ENCODE measurements at regions not wholly inside any gene's neighbourhood (a gene's known extent, or its start where the extent isn't known, plus 50 kb on each side); places are given as distances from the start of the nearest gene placed in this dataset.
"Not testable (repeated sequence)": the region's sequence is repeated elsewhere in the genome, so short reads cannot be mapped to it uniquely, and the experiment has no call there.

GRCh38 chr3:110608566-110608965, 463.1 kb upstream of the NECTIN3 start:
- DNase-seq (ENCODE audit: low read depth in 2 of 2), result no peak

GRCh38 chr3:110612045-110612444, 459.6 kb upstream of the NECTIN3 start:
- no peak for DNase-seq (ENCODE audit: low read depth in 2 of 2)

GRCh38 chr3:110614186-110614585, 457.4 kb upstream of the NECTIN3 start:
- no peak for DNase-seq (ENCODE audit: low read depth in 2 of 2)

GRCh38 chr3:110615454-110615853, 456.2 kb upstream of the NECTIN3 start:
- DNase-seq (ENCODE audit: low read depth in 2 of 2), result no peak

- no peak for DNase-seq (ENCODE audit: low read depth in 2 of 2)
Measured at GRCh38 chr3:110618512-110619226, 452.9 kb upstream of the NECTIN3 start.

- DNase-seq (ENCODE audit: low read depth in 2 of 2), result no peak
Measured at GRCh38 chr3:110620118-110620517, 451.5 kb upstream of the NECTIN3 start.

GRCh38 chr3:110623571-110623970, 448.0 kb upstream of the NECTIN3 start:
- DNase-seq (ENCODE audit: low read depth in 2 of 2), result no peak

- DNase-seq (ENCODE audit: low read depth in 2 of 2), result no peak
Measured at GRCh38 chr3:110624576-110624975, 447.0 kb upstream of the NECTIN3 start.

GRCh38 chr3:110625201-110625747, 446.3 kb upstream of the NECTIN3 start:
- no peak for DNase-seq (ENCODE audit: low read depth in 2 of 2)

- DNase-seq (ENCODE audit: low read depth in 2 of 2), result not testable (repeated sequence)
Measured at GRCh38 chr3:110626652-110627111, 444.9 kb upstream of the NECTIN3 start.

- no peak for DNase-seq (ENCODE audit: low read depth in 2 of 2)
Measured at GRCh38 chr3:110628650-110629301, 442.8 kb upstream of the NECTIN3 start.

GRCh38 chr3:110629917-110630316, 441.7 kb upstream of the NECTIN3 start:
- DNase-seq (ENCODE audit: low read depth in 2 of 2), result no peak

GRCh38 chr3:110644203-110644602, 427.4 kb upstream of the NECTIN3 start:
- DNase-seq (ENCODE audit: low read depth in 2 of 2), result no peak

GRCh38 chr3:110646055-110646454, 425.6 kb upstream of the NECTIN3 start:
- no peak for DNase-seq (ENCODE audit: low read depth in 2 of 2)

GRCh38 chr3:110646496-110646895, 425.1 kb upstream of the NECTIN3 start:
- DNase-seq (ENCODE audit: low read depth in 2 of 2), result no peak

GRCh38 chr3:110647586-110647985, 424.0 kb upstream of the NECTIN3 start:
- DNase-seq (ENCODE audit: low read depth in 2 of 2), result no peak

GRCh38 chr3:110650741-110651140, 420.9 kb upstream of the NECTIN3 start:
- no peak for DNase-seq (ENCODE audit: low read depth in 2 of 2)

GRCh38 chr3:110654843-110655502, 416.6 kb upstream of the NECTIN3 start:
- no peak for DNase-seq (ENCODE audit: low read depth in 2 of 2)

- DNase-seq (ENCODE audit: low read depth in 2 of 2), result no peak
Measured at GRCh38 chr3:110656394-110657025, 415.1 kb upstream of the NECTIN3 start.

- no peak for DNase-seq (ENCODE audit: low read depth in 2 of 2)
Measured at GRCh38 chr3:110664148-110664547, 407.5 kb upstream of the NECTIN3 start.

- no peak for DNase-seq (ENCODE audit: low read depth in 2 of 2)
Measured at GRCh38 chr3:110666495-110666894, 405.1 kb upstream of the NECTIN3 start.

GRCh38 chr3:110667216-110667615, 404.4 kb upstream of the NECTIN3 start:
- no peak for DNase-seq (ENCODE audit: low read depth in 2 of 2)

Measured in stimulated activated CD4-positive, alpha-beta T cell treated with anti-CD3 and anti-CD28 coated beads, Interleukin-15, amount 100 ng/mL, for 48 hours (primary cell).